ENCODE measurements at regions not wholly inside any gene's neighbourhood (a gene's known extent, or its start where the extent isn't known, plus 50 kb on each side); places are given as distances from the start of the nearest gene placed in this dataset.

DNA sequence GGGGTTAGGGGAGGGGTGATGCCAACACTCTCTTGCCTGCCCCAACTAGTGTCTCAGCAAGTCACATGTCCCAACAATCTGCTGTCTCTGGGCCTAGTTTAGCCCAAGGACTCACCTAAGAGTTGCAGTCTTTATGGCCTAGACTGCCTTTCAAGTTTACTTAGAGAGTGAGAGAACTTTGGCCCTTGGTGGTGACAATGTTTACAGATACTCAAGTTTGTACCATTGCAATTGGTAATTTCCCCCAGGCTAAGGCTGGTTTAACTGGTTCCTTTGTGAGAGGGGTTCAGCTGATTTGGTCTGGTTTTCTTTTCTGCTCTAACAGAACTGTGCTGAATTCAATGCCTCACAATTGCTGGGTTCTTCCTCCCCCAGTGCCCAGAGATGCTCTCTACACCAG, 1279.9 kb upstream of the EYS start:
- no peak for DNase-seq

DNA sequence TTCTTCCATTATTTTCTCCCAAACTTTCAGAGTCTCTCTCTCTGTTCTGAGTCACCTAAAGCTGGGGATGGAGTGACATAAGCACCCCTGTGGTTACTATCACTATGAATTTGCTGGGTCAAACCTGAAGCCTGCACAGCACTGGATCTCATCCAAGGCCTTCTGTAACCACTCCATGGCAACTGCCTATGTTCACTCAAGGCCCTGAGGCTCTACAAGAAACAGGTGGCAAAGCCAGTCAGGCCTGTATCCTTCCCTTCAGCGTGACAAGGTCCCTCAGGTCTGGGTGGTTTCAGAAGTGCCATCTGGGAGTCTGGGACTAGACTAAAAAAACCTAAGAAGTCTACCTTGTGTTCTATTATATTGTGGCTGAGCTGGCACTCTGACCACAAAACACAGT, 1278.8 kb upstream of the EYS start:
- no peak for DNase-seq

DNA sequence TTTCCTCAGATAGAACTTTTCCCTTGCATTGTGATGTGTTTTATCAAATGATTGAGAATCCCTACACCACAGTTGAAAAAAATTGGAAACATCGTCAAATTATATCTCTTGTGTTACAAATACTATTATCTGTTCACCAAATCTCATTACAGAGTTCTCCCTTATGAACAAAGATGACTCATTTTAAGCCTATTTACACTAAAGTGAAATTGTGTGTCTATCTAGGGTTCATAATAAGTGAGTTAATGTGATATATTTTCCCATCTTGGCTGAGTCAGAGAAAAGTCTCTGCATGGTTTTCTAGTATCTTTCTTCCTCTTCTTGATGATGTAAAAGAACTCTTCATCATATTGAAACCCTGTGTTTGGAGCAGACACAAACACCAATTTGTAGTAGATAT, 1263.3 kb upstream of the EYS start:
- no peak for DNase-seq

DNA sequence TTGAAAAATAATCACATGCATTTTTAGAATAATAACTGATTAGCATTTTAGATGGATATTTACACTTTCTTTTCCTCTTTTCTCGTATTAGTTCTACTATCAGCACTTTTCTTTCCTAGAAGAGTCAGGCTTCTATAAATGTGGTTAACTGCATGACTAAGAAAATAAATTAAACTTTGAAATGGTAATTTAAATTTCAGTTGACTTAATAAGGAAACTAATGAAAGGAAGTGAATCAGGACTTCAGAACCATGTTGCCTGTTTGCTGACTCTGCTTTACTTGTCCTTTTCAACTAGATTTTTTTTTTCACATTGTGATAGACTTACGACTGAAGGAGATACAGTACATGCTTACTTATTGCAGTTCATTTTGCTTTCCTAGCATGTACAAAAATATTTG, 1258.2 kb upstream of the EYS start:
- DNase-seq = no peak

DNA sequence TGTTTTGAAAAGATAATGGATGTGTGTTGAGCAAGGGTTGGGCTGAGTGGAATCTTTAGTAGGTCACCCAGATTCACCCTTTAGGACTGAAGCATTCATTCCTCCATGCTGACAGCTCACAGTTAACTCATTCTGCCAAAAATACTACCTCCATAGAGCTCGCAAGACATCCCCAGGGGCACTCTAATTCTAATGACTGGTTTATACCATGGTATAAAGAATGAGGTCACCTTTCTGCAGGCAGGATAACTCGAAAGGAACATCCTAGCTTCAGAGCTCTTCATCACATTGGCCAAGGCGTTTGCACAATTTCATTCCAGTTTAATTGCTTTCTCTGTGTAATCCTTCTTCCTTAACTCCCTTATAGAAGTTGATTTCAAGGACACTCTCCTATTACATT, 1257.2 kb upstream of the EYS start:
- DNase-seq = no peak

DNA sequence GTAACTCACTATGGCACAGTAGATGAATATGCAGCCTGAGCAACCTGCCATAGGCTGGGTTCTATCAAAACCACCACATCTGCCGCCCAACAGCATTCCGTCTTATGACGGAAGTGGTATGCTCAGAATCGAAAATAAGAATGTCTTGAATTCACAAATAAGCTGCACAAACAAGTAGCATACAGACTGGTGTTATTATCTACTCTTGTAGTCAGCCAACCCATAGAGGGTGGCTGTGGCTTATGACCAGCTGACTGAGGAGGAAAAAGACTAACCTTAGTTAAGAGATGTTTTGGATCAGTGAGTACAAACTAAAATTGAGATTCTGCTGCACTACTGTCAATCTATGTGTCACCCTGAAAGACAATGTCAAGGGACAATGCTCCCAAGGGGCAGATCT, 1255.1 kb upstream of the EYS start:
- DNase-seq = no peak

DNA sequence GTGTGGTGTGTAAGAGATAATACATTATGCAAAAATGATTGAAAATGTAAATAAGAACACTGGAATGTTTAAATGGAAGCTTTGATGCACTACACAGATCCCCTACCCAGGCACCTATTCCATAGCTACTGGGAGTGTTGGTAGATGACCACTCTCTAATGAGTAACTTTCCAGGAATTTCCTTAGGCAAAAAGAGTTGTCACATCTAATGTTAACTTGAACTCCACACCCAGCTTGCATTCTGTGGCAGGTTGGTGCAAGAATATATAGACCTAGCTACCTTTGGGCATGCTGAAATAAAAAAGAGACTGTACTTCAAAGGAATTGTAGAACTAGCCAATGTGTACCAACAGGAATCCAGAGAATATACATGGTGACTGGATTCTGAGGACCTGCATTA, 1254.2 kb upstream of the EYS start:
- no peak for DNase-seq

DNA sequence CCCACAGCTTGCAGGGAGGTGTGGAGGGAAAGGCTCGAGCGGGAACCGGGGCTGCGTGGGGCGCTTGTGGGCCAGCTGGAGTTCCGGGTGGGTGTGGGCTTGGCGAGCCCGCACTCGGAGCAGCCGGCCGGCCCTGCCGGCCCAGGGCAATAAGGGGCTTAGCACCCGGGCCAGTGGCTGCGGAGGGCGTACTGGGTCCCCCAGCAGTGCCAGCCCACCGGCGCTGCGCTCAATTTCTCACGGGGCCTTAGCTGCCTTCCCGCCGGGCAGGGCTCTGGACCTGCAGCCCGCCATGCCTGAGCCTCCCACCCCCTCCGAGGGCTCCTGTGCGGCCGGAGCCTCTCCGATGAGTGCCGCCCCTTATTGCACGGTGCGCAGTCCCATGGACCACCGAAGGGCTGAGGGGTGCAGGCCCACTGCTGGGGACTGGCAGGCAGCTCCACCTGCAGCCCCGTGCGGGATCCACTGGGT, 1242.2 kb upstream of the EYS start:
- DNase-seq = no peak

DNA sequence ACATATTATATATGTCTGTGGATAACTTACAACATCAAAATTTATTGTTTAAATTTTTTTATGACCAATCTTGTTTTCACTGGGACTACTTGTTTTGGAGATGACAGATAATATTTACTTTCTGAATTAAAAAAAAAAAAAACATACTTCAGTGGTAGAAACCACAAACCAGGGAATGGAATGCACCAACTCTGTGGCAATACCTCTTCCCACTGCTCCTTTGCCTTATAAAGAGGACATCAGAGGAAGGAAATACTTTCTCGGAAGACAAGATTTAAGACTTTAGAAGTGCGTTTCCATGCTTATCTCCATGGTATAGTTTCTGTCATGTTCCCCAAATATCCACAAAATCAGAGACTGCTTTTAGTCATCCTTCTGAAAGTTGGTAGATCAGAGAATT, 1241.1 kb upstream of the EYS start:
- DNase-seq = no peak

DNA sequence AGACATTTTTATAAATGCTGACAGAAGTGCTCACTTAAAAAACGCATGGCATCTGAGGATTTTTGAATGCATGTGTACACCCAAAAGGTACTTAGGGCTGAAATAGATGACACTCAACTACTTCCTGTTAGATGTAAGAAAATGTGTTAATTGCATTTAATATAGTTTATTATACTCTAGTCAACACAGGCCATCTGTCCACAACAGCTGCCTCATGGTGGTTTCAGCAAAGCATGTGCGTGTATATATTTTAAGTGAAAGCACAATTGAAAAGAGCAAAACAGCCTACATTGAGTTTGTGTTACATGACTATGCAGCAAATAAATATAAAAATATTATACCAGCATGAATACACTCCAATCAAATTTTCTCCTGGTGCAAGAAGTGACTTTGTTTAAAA, 1233.0 kb upstream of the EYS start:
- DNase-seq = no peak

DNA sequence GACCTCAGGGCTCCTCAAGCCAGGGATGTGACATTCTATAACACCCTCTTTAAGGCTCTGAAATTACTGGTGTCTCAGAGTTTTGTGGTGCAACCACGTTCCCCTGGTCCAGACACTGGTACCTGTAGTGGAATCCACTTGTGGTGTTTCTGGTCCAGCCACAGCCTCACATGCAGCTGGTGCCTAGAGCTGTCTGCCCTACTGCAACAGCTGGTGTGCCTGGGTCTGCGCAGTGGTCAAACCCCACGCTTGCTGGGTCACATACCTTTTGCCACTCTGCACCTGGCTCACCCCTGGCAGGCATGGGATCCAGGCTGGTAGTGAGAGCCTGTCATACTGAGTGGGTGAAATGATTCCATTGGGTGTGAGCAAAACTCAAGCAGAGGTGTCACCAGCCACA, 1230.2 kb upstream of the EYS start:
- no peak for DNase-seq

DNA sequence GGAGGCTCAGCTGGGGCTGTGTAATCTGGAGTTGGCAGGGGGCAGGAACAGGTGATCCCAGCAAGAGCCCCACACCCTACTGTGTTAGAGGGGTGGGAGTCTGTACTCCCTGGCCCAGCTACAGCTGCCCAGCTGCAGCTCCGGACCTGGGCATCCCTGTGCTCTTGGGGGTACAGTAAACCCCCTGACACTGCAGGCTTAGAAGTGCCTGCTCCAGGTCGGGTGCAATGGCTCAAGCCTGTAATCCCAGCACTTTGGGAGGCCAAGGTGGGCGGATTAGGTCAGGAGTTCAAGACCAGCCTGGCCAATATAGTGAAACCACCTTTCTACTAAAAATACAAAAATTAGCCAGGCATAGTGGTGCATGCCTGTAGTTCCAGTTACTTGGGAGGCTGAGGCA, 1228.6 kb upstream of the EYS start:
- DNase-seq = no peak

DNA sequence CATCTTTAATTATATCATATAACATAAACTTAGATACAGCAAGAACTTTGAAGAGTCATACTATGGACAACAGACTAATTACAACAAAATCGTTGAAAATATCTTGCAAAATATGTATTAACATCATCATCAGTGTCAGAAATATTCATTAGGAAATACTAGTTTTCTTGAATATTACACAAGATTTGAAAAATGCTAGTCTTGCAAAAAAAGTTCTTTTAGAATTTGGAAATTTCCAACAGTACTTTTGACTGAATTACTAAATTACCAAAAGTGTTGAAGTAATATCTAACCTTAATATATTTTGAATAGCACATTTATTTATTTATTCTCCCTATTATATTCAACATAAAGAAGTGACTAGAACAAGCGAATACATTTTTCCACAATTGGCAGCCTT, 1224.8 kb upstream of the EYS start:
- DNase-seq = no peak

DNA sequence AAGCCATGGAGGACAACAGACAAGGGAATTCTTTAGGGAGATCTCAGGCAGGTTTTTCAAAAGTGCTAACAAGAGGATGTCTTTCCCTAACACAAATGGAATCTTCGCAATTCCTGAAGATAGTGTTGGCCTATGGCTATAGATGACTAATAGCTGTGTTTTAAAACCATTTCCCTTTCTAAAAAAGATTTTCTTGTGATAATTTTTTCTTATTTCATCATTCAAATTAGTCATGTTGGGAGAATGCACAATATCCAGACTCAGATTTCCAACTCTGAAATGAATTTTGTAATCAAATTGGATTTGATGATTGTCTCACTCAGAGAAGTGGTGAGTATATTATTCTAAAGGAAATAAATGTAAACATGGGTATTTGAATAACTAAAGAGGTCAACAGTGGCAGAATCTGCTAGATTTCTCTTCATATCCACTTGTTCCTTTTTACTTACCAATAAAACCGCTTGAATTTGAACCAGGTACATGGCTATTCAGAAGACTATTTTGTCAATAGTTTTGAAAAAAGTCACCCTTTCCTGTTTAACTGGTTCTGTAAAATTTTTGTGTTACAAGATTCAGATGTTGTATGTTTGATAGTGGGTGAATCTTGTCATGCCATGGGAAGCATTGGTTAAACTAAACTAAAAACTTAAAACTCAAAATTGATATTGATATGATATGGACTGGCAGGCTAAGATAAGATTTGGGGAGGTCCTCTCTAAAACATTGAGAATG, 1223.7 kb upstream of the EYS start:
- no peak for DNase-seq

DNA sequence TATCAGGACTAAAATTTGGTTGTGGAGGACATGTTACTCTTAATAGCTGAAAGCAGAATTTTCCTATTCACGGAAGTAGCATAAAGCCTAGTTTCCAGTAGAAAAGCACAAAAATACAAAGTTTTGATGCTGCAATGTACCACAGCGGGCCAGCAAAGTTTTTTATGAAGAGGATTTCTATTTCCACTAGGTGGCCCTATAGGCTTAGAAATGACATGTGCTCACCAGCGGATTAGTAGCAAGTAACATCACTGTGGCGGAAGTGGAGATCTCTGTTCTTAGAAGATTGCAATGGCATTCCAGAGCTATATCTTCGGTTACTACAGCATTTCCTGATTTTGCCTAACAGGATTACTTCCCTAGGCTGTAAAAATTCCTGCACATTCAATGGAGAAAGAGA, 1219.0 kb upstream of the EYS start:
- no peak for DNase-seq

DNA sequence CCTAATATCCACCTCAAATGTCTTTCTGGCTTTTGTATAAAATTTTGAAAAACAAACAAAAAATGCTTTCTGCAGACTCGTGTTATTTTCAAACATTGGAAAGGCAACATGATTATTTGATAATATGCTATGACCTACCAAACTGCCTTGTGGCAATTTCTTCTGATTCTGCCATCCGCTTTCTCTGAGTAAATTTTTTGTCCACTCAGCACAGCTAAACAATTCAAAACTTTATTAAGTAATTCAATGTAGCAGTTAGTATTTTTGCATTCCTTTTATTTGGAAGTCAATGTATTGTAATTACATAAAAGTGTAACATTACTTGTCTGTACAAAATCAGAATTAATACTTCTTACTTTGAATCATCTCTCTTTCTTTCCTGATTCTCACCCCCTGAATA, 1206.6 kb upstream of the EYS start:
- no peak for DNase-seq

DNA sequence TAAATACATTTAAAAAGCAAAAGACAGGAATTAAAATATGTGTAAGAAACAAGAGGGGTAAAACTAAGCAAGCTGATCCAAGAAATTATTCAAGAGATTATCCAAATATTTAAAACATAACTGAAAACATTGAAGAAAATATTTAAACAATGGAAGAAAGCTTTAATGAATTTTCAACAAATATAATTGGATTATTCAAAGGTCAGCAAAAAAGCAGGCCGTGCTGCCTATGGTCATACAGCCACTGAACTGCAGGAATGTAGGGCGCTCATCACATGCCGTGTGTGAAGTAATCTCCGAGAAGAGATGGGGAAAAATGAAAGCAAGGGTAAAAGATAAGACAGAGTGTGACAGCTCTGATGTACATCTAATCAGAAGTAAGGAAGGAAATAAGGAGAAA, 1195.4 kb upstream of the EYS start:
- DNase-seq = no peak

DNA sequence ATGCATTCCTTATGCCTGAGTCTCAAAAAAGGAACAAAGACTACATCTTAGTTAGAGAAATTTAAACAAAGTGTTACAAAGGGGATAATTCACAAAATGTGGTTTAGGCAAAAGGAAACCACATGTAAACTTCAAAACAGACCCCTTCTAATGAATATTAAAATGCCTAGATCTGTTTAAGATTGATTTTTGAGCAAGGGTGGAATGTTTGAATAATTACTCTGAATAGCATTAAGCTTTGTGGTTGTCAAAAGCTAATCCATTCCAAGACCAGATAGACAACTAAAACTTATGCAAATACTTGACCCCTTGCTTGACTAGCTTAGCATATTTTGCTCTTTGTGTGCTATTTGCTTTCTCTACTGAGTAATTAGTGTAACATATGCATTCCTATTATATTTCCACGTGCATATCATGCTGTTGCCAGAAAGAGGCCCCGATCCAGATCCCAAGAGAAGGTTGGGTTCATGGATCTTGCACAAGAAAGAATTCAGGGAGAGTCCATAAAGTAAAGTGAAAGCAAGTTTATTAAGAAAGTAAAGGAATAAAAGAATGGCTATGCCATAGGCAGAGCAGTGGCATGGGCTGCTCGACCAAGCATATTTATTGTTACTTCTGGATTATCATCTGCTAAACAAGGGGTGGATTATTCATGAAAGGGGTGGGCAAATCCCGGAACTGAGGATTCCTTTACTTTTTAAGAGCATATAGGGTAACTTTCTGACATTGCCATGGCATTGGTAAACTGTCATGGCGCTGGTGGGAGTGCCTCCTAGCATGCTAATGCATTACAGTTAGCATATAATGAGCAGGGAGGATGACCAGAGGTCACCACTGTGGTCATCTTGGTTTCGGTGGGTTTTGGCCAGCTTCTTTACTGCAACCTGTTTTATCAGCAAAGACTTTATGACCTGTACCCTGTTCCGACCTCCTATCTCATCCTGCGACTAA, 1193.4 kb upstream of the EYS start:
- no peak for DNase-seq

DNA sequence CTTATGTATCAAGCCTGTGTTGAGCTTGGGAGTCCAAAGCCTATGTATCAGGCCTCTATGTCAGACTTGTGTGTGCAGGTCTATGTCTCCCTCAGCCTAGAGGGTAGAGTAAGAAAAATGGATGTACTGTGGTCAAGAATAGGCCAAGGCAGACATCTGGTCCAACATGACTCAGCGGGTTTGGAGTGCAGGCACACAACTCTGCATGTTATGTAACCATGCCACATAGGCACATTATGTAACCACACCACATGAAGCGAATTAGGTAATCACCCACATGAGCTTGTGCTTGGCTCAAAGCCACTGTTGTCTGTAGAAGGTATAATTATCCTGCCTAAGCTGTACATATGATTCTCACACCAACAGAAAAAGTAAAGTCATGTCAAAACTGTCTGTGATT, 1190.5 kb upstream of the EYS start:
- peak; percentile 4 for DNase-seq

DNA sequence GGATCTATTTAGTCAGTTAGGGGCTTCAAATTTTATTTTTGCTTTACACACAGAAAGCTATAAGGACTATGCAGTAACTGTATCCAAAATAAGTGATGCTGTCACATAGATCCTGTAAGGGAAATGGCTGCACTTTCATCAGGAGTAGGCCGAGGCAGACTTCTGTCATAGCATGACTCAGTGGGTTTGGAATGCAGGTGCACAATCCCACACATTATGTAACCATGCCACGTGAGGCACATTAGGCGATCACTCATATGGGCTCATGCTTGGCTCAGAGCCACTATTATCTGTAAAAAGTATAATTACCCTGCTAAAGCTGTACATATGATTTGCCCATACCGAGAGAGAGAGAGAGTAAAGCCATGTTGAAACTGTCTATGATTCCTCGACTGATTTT, 1189.4 kb upstream of the EYS start:
- DNase-seq = no peak

DNA sequence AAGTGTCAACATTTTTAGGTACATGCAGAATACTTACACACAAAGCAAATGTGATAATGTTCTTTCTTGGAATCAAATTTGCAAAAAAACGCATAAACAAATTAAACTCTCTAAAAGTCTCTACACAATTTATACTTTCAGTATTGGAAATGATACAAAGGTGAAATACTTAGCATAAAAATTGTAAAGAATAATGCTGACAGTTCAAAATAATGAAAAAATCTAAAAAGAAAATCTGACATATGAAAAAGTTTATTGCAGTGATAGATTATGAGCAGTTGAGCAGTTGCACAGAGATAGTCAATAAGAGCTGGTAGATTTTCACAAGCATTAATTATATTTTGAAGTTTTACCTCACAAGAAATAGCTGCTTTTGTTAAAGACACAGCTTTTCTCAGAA, 1176.4 kb upstream of the EYS start:
- DNase-seq = no peak

DNA sequence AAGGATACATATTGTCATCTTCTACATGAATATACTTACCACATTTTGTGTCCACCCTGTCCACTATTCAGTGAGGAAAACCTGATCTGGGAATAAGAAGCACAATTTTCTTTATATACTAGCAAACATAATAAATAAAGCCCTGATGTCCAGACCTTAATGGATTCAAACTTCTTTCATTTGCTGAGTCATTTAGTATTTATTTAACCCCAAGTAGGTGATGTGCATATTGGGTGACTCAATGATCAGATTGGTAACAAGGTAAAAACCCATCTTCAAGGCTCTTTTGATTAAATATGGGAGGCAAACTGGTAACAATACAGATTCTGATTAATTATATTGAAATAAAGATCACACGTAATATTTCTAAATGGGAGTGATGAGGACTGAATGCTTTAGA, 1159.8 kb upstream of the EYS start:
- DNase-seq = no peak

DNA sequence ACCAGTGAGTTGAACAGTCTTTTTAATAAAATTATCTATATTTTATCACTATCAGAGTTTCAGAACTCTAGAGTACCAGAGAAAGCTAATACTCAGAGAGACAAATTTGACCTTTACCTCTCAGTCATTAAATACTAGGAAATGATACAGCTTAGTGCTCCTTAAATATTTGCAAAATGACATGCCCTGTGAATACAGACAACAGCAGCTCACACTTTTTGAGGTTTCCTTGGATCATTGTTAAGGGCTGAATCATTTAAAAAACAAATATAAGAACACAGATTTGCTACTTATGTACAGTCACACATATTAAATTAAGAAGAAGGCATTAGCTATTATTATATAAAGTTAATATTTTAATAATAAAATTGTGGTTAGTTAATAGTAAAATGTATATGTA, 1158.7 kb upstream of the EYS start:
- DNase-seq = no peak

DNA sequence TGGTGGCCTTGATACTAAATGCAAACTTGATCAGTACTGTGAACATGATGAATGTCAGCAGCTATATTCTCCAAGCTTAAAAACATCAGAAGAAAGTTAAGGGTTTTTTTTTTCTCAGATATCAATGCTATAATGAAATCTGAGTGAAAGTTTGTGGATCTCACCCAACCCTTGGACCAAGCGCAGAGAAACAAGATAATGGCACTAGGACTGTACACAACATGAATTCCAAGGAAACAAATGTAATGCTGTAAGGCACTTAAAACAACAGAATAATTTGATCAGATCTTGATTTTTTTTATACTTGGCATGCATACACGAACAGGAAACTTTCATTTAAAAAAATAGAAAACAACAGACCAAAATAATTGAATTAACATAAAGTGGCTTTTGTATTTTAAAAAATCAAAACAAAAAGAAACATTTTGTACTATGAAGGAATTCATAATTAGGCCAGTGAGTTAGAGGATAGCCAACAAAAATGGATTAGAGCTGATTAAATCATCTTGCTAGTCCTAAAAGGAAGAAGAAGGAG, 1154.0 kb upstream of the EYS start:
- DNase-seq = no peak
